Adrenal gland (tissue), 9 donors: ENCODE measurements at regions not wholly inside any gene's neighbourhood (a gene's known extent, or its start where the extent isn't known, plus 50 kb on each side); places are given as distances from the start of the nearest gene placed in this dataset.
A peak's percentile ranks its signal among the peaks of the same experiment; 100 is the strongest.

Experiments used
- DNase-seq, 7 donors: peaks; one replicate each; pipeline ENCODE4 v3.0.0-alpha.2; 2019 to 2020
- H3K27ac ChIP-seq, 5 donors: fragments of 200-600 bp; sonication (generic) in 4 of 5; 1 replicate in 3 of 5; 2 replicates in 2 of 5; pipeline versions ENCODE4 v1.5.1 to v1.8.0; 2016 to 2020; ENCODE audit warnings: mild to moderate bottlenecking in 1 of 5
- H3K27me3 ChIP-seq: fragments of 200-600 bp; 2 replicates; pipeline ENCODE4 v1.8.0; 2021
- H3K36me3 ChIP-seq, 2 donors: fragments of 200-600 bp; replicated peaks in 1 of 2; 1 replicate in 1 of 2; 2 replicates in 1 of 2; pipeline versions ENCODE4 v1.5.1 to v1.8.0; 2018 to 2022
- H3K4me1 ChIP-seq, 2 donors: fragments of 200-600 bp; replicated peaks in 1 of 2; 1 replicate in 1 of 2; 2 replicates in 1 of 2; pipeline versions ENCODE4 v1.5.1 to v1.8.0; 2018 to 2021
- H3K4me3 ChIP-seq, 4 donors: fragments of 200-600 bp; sonication (generic) in 3 of 4; one replicate each; pipeline ENCODE4 v1.5.1; 2016 to 2018
- H3K9me3 ChIP-seq, 3 donors: fragments of 200-600 bp; sonication (generic) in 1 of 3; replicated peaks in 1 of 3; 1 replicate in 2 of 3; 2 replicates in 1 of 3; pipeline versions ENCODE4 v1.5.1 to v1.8.0; 2016 to 2021
- CTCF ChIP-seq, 6 experiments: fragments of 450-650 bp in 4 of 6; fragments of 200-600 bp in 2 of 6; sonication (generic) in 1 of 6; IDR thresholded peaks; 1 replicate in 5 of 6; 2 replicates in 1 of 6; pipeline versions ENCODE4 v1.5.1 to v1.8.0; 2016 to 2021; ENCODE audit warnings: antibody characterized with exemption in 6 of 6, mild to moderate bottlenecking in 2 of 6, moderate library complexity in 1 of 6
- POLR2A ChIP-seq, 2 donors: fragments of 450-650 bp; IDR thresholded peaks; one replicate each; pipeline ENCODE4 v1.6.1; 2017; ENCODE audit warnings: antibody characterized with exemption in 2 of 2, mild to moderate bottlenecking in 2 of 2, moderate library complexity in 1 of 2
- WGBS, 4 donors: extraction: QIAGEN DNeasy Blood & Tissue Kit in 2 of 4; methylation state at CpG; one replicate each; pipeline versions ENCODE4 v1.1.5 to v1.1.7; 2013 to 2017; 5-methylcytosine and 5-hydroxymethylcytosine counted together
- intact Hi-C, 2 donors: fragments of 100-400 bp; cut with DNase I; formaldehyde crosslinking; loops; one replicate each; pipeline versions ENCODE4 v1.14.1 to v1.15.0; 2022 to 2023
- donor health status: healthy with polysubstance abuse.
- donor health status: Bipolar disorder and iron deficiency.
- donor health status: DM: yes; HTN: yes; CAD: no.
- donor health status: DM: no; HTN: no; CAD: no.
- donor health status: DM: no; HTN: no; CAD: no.

- H3K27ac ChIP-seq, result peak overlapping the region; percentile 90 to 99 (median 96)
- H3K4me3 ChIP-seq, result peak overlapping the region; percentile 45 to 87 (median 64)
- H3K27me3 ChIP-seq, result no peaks in the 10 kb centered on the region
- H3K4me1 ChIP-seq, result peaks cover 49 to 69% of the 10 kb centered on the region in 2 donors
- WGBS, 4 donors, result 0 to 1% (median 0%) methylated on average over 17 to 90 of the region's 90 CpGs
- peak; percentile 51 to 78 (median 69) for DNase-seq
- no peaks in the 10 kb centered on the region for H3K9me3 ChIP-seq
- intact Hi-C loops, result loop anchor here in 1 of 2 donors (5.0 kb wide), 2 partner anchors 41 to 54 kb away; no protein-coding TSS in a partner anchor
- peak in 1 of 2 donors; percentile 6 for TF ChIP-seq POLR2A (IDR thresholded peaks at IDR 0.05)
- TF ChIP-seq CTCF (IDR thresholded peaks at IDR 0.05), result no peak
- H3K36me3 ChIP-seq, result no peaks in the 10 kb centered on the region
These were observed 232.8 kb downstream of the SEC14L1 start for GRCh38 chr17:77373299-77374169.

GRCh38 chr17:77374170-77374936, 233.6 kb downstream of the SEC14L1 start:
- peak; percentile 86 to 94 (median 90) for DNase-seq

GRCh38 chr17:77375108-77375916, 234.5 kb downstream of the SEC14L1 start:
- intact Hi-C loops, result no loop called here
- WGBS, 4 donors, result 45 to 58% (median 51%) methylated on average over 8 to 19 of the region's 19 CpGs
- Histone ChIP-seq H3K27me3 (no peaks in the 10 kb centered on the region), H3K27ac (peak overlapping the region; percentile 90 to 99 (median 96)), H3K36me3 (no peaks in the 10 kb centered on the region), H3K9me3 (no peaks in the 10 kb centered on the region), H3K4me1 (peaks cover 62 to 86% of the 10 kb centered on the region in 2 donors), H3K4me3 (peak overlapping the region in 2 of 4 donors; percentile 51 to 78)
- no peak for TF ChIP-seq POLR2A (IDR thresholded peaks at IDR 0.05)
- TF ChIP-seq CTCF (IDR thresholded peaks at IDR 0.05), result no peak
- DNase-seq, result peak in 3 of 7 donors; percentile 17 to 33 (median 24)

More at GRCh38 chr17:77374170-77374936, 233.6 kb downstream of the SEC14L1 start:
- TF ChIP-seq POLR2A (IDR thresholded peaks at IDR 0.05), result peak; percentile 89 to 94
- peak in 4 of 6 experiments; percentile 21 to 52 (median 34) for TF ChIP-seq CTCF (IDR thresholded peaks at IDR 0.05)
- no peaks in the 10 kb centered on the region for H3K36me3 ChIP-seq
- no peaks in the 10 kb centered on the region for H3K9me3 ChIP-seq
- peak overlapping the region; percentile 90 to 99 (median 96) for H3K27ac ChIP-seq
- H3K27me3 ChIP-seq, result no peaks in the 10 kb centered on the region
- peaks cover 54 to 78% of the 10 kb centered on the region in 2 donors for H3K4me1 ChIP-seq
- WGBS, 4 donors, result 0 to 2% (median 1%) methylated on average over 3 to 34 of the region's 34 CpGs
- H3K4me3 ChIP-seq, result peak overlapping the region; percentile 45 to 87 (median 64)
- intact Hi-C loops, result loop anchor here in 1 of 2 donors (5.0 kb wide), 2 partner anchors 42 to 53 kb away; no protein-coding TSS in a partner anchor
